C4-2B (cell line): ENCODE measurements at regions not wholly inside any gene's neighbourhood (a gene's known extent, or its start where the extent isn't known, plus 50 kb on each side); places are given as distances from the start of the nearest gene placed in this dataset.

Experiments used
- ZFX ChIP-seq: fragments of 450-650 bp; IDR thresholded peaks from 2 replicates; pipeline ENCODE4 v1.6.1; 2017
- TF ChIP-seq, protein P1 (sequence below): fragments of 450-650 bp; conservative IDR thresholded peaks from 2 replicates; pipeline ENCODE4 v1.5.1; 2017; ENCODE audit warnings: mild to moderate bottlenecking

DNA sequence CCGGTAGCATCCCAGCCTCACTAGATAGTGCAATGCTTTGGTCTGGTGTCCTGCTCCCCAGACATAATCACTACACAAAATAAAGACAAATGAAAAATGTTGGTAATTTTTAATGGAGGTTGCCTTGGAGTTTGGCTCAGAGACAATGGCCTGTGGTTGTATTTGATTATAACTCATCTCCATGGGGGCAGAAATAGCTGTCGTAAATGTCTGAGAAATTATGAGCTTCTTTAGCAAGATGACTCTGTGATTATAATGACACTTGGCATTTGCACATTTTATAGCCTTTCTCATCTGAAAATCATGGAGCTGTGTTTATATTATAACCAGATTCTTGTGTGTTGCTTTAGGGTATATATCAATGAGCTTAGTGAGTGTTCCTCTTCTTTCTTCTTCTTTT is 1779.7 kb upstream of the CELF4 start:
- TF ChIP-seq, protein P1, sequence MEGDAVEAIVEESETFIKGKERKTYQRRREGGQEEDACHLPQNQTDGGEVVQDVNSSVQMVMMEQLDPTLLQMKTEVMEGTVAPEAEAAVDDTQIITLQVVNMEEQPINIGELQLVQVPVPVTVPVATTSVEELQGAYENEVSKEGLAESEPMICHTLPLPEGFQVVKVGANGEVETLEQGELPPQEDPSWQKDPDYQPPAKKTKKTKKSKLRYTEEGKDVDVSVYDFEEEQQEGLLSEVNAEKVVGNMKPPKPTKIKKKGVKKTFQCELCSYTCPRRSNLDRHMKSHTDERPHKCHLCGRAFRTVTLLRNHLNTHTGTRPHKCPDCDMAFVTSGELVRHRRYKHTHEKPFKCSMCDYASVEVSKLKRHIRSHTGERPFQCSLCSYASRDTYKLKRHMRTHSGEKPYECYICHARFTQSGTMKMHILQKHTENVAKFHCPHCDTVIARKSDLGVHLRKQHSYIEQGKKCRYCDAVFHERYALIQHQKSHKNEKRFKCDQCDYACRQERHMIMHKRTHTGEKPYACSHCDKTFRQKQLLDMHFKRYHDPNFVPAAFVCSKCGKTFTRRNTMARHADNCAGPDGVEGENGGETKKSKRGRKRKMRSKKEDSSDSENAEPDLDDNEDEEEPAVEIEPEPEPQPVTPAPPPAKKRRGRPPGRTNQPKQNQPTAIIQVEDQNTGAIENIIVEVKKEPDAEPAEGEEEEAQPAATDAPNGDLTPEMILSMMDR: no peak
- no peak for TF ChIP-seq ZFX
